ENCODE measurements at regions not wholly inside any gene's neighbourhood (a gene's known extent, or its start where the extent isn't known, plus 50 kb on each side); places are given as distances from the start of the nearest gene placed in this dataset.
"Not testable (repeated sequence)": the region's sequence is repeated elsewhere in the genome, so short reads cannot be mapped to it uniquely, and the experiment has no call there.

DNA sequence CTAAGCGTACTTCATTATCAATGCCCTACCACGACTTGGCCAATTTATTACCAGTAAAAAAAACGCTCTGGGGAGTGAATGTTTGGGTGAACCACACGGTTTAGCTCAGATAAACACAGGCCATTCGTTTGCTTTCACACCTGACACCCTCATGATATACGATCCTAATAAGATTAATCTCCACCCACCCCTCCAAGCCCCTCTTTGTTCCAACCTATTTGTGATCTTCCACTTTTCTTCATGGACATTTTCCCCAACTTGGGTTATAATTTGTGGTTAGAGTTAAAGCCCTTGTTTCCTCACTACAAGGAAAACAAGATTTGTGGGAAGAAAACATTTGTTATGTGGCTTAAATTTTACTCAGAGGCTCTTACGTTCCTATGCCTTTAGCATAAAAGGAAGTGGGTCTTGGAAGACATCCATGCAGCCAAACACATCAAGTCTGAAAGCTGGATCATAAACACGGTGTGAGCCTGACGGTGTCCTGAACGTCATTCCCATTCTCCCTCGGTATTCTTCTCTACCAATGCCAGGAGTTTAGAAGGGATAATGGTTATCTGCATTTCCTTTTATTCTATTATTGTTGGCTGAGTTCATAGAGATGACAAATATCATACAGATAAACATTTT, 518.9 kb downstream of the NR2F2 start:
- no peak for DNase-seq

DNA sequence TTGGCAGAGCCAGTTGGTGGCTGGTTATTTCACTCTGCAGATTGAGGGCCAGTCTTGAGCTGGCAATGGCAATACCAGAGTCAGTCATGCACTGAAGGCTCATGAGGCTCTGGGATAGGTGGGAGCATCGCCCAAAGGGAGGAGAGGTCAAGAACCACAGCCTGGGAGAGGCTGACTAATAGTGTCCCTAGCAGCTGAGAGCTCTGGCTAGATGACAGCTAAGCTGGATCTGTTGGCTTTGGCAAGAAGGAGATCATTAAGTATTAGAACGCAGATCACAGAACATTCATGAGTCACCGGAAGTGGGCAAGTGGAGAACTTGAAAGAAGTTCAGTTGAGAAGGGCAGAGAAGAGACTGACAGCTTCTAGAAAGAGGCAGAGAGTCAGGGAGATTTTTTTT, 521.1 kb downstream of the NR2F2 start:
- no peak for DNase-seq

DNA sequence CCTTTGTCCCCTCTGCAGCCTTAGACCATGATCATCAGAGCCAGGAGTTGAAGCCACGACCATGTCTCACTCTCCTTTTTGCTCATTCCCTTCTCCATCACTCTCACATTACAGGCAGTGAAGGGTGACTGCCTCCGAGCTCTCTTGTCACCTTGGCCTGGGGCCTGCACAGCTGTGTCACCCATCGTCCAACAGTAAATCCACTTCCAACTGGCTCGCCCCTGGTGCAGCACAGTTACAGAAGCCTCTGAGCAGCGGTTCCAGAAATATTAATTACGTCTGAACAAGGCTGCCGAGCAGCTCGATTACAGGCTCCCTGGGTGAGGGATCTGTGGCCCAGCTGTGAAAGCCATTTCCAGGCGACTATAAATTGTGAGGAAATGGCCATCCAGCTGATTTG, 528.2 kb downstream of the NR2F2 start:
- DNase-seq, result no peak

DNA sequence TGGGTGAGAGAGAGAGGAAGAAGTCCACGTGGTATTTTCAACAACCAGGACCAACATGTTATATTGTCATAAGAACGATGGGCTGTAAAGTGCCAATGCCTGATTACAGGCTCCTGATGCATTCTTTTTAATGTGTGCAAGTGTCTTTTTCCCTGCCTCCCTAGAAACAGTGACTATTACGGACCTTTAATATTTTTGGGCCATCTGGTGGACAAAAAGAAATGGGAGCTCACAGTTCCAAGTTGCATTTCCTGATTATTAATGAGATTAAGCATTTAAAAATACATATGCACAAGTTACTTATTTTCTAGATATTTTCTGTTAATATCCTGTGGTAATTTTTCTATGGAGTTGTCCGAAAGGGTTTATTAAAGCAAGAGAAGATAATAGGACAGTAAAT, 530.2 kb downstream of the NR2F2 start:
- DNase-seq, result no peak

DNA sequence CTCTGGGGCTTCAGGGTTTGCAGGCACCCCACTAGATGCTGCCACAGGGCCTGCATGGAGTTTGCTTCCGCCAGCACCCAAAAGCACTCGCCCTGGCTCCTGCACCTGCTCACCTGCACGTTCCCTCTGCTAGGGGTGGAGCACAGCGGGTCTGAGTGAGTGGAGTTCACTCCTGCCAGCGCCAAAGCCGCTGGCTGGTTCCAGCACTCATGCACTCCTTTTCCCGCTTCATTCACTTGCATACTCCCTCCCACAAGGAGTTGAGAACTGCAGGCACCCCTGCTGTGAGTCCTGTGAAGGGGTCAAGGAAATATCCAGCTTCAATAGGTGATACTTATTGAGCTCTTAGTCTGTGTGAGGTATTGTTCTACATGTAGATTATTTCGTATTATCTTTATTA, 537.5 kb downstream of the NR2F2 start:
- DNase-seq, result no peak

DNA sequence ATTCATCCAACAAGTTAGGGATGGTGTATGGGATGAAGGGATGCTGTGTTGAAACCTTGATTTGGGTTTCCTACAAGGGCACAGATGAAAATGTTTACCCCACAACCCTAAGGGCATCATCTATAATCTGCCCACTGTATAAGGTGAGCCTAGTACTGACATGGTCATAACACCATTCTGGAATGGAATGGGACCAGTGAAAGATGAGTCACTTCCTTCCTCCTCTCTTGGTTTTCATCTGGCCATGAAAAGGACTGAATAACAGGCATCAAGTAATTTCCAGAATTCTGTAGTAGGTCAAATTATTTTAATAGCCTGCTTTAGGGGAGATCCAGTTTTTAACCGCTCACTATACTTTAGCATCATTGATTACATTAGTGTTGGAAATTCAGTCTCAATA, 538.6 kb downstream of the NR2F2 start:
- no peak for DNase-seq

DNA sequence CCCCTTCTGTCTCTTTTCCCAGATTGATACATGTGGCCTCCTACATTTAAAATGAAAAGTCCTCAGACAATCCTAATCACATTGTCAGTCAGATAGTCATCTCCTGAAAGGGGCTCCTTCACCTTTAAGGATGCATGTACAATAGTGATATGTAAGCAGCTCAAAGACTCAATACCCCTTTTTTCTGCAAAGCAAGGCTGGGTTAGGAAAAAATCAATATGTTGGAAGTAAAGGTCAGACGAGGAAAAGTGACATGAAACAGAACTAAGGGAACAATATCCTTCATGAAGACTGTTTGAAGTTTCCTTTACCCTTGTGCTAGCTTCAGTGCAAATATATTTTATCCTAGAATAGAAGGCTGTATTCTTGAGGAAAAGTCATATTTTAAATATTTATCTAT, 539.3 kb downstream of the NR2F2 start:
- DNase-seq, result no peak

DNA sequence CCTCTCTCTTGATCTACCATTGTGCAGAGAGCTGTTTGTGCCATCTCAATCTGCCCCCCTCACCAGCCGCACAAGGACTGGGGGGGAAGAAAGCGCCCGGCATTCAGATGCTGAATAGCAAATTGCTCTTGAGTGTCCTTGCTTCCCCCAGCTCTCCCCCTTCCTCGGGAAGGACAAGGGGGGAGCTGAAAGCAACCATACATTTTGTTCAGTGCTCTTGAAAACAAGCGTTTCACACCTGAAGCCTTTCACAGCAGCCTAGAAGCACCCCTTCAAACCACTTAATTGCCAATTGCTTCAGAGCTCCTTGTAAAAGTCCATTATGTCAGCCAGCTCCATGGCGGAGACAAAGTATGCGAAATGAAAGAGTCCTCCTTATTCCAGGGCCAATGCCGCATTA, 540.1 kb downstream of the NR2F2 start:
- DNase-seq, result no peak

DNA sequence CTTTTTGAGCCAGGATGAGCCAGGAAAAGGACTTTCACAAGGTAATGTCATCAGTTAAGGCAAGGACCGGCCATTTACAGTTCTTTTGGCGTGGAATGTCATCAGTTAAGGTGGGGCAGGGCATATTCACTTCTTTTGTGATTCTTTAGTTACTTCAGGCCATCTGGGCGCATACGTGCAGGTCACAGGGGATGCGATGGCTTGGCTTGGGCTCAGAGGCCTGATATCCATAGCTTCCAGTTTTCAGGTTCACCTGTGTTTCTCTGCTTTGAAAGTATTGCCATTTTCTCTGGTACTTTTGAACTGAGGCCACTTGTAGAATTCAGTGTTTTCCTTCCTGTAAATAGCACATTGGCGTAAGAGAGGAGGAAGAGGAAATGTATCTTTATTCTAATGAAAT, 546.9 kb downstream of the NR2F2 start:
- DNase-seq, result not testable (repeated sequence)

DNA sequence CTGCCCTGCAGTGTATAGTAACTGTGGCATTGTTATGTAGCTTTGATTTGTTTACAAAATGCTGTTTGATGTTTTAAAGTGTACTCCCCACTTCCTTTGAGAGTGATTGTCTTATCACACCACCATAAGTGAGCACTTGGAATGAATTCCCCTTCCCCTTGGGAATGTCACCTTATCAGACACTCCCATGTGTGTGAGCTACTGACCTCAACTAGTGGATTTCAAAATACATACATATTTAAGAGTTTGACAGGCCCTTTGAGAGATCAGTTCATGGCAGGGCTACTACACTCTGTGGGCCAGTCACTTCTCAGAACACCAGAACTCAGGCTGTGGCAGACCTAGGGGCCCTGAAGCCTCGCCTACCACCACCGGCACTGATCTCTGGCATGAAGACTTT, 547.6 kb downstream of the NR2F2 start:
- no peak for DNase-seq

DNA sequence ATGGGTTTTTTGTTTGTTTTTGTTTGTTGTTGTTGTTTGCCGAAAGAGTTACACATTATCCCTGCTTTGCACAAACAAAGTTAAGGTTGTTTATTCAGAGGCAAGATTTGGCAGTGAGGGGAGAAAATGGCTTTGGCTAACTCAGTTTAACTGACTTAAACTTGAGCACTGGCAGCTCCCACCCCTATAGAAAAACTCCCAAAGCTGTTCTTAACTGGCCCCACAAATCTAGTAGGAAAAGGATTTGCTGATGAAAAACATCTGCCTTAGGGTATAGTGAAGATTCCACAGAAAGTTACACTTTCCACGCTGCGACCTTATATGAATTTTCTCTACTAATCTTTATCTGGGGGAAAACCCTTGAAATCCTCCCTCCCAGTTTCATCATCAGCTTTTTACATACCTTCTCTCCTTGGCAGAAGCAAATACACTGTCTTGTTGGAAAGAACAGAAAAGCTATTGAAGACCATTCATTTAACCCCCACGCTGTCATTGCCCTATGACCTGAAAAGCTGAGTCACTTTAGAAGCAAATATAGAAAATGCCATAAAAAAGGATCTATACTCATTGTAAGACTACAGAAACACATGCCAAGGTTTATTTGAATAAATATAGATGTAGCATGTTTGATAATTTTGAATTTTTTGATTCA, 551.7 kb downstream of the NR2F2 start:
- DNase-seq, result no peak

DNA sequence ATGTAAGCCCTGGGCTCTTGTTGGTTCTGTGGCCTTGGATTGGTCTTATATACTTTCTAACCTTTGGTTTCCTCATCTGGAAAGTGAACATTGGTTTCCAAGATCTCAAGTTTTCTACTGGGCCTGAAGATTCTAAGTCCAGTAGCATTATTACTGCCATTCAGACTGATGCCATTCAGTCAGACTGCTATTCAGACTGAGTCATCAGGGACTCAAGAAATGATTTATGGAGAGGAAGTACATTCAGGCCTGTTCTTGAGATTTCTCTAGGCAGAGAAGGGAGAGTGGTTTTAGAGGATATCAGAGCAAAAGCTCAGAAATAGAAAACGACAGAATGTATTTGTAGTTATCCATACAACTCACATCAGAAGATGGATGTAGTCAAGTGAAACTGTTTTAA, 557.2 kb downstream of the NR2F2 start:
- DNase-seq, result no peak

DNA sequence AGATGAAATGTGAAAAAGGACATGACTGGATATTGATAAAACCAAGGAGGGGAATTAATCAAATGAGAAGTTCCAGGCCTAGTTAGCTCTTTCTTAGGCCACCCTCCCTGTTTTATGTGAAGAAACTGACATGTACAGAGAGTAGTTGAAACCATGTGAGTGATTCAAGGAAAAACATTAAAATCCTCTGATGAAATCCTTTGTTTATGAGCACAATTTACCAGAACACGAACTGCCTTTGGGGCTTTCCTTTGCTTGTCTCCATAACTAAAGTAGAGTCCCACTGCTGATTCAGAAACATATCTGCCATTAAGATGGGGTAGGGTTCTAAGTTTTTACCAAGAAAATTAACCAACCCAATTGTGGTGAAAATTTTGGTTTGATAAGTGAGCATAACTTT, 558.3 kb downstream of the NR2F2 start:
- DNase-seq, result no peak

DNA sequence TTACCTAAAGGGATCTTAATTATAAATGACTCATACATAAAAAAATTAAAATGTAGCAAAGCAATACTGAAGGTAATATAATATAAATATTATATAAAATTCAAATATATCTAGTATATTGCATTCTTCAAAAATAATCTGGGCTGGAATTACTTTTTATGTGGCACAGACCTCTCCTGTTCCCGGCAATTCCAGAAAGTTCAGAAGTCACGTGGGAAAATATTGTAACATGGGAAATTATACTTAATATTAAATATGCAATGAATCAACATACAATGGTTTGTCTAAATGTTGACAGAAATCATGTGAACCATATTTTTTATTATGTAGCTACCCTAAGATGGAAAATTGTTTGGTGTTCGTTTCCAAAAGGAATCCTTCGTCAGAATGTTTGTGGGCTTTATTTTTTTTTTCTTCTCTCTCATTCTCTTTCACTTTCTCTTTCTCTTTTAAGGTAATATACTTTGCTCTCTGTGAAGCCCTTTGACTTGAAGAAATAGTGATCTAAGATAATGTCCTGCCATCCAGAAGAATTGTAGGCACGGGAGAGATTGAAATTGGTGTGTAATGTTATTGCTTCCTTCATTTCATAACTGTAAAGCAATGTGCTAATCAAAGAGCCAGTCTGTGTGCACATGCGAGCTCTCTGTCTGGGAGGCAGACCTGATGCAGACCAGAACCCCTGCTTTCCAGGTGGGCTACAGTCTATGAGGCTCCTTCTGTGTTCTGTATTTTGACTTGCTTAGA, 559.4 kb downstream of the NR2F2 start:
- no peak for DNase-seq

DNA sequence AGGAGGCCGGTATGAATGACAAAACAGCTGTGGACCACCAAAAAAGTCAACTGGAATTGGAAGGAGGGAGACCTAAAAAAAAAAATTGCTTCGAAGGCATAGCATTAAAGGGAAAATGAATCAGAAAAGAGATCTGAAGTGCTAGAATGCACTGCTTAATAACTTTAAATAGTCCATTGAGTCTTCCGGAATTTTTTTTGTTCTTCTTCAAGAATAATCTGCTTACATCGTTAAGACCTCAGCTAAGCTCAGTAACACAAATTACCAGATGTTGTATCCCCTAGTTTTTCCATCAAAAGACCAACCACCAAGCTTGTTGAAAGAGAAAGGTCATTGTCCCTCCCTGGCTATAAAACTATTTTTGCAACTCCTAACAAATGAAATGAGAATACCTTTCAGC, 560.5 kb downstream of the NR2F2 start:
- no peak for DNase-seq

DNA sequence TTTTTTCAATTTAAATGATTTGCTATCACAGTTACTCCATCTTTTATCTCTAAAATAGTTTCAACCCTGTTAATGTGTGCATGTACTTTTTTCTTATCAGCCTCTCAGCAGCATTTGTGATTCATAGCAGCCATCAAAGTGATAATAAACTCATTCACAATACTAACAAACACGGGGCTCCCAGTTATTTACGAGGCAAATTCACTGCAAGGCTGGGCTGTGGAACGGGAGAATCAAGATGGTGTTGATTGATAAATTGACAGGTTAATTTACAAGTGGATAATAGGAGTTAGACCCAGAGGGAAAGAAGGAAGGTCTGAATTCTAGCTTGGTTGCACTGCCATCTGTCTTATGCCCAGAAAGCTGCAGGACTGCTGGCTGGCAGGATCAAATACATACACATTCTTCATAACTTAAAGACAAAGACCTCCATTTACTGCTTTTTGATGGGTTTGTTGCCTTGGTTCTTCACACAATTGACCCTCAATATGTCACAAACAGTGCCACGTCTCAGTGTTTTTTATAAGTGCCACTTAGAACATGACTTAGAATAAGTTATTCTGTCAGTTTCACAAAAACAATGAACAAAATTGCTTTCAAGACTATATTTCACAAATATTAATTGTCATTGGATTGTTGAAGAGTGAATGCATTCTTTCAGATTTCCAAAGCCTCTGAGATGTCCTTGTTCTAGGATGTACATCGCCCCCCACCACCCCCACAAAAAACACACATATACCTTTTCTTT, 562.8 kb downstream of the NR2F2 start:
- no peak for DNase-seq

DNA sequence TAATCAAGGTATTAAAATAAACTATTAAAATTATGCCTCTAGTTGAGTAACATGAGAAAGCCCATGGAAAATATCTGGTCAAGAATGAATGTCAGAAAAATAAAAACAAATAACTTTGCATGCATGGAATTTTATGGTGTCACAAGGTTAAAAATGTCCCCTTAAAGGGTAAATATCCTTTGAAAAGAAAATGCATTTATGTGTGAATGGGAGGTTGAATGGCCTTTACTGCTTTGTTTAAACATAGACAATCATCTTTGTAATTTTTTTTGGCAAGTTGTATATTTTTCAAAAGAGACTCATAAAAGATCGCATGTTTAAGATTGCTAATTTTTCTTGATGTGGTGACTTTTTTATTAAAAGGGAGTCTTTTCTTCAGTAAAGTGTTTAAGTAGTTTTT, 564.2 kb downstream of the NR2F2 start:
- no peak for DNase-seq

DNA sequence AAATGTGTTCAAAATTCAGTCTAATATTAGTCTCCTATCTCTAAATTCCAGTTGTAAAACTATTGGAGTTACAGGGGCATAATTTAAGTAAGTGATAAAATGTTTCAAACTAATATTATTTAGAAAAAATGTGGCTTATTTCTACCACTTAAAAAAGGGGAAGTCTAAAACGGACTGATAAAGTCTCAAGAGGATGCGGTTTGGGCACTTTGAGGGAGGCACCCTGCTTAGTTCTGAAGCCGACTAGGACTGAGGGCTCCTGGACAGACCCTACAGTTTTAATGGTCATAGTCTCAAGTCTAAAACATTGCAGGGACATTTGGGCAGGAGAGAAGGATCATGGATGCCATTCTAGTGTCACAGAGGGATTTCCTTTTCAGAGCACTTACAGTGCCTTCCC, 566.3 kb downstream of the NR2F2 start:
- no peak for DNase-seq

DNA sequence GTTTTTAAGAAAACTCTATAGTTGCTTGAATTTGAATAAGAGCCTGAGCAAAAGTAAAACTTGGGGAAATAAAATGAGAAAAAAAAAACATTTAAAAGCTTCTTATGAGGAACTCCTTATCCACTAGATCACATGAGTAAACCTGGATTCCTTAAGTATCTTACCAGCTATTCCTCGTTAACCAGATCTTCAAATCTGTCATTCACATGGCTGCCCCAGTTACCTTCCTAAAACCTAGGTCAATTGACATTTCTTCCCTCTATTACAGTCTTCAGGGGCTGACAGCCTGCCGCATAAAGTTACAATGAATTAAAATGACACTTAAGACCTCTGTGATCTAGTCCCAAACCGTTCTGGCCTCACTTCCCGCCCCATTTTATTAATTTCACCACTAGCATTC, 583.6 kb downstream of the NR2F2 start:
- DNase-seq, result no peak

DNA sequence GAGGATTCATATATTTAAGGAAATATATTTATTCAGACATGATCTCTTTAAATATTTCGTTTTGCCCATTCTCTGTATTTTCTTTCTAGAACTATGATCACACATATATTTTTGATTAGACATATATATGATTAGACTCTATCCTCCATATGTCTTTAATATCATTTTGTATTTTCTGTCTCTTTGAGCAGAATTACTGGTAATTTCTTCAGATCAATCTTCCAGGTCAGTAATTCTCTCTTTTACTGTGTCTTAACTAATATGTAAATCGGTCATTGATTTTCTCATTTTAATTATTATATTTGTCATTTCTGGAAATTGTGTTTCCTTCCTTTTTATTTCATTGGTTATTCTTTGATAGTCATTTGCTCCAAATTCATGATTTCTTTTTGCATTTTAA, 586.2 kb downstream of the NR2F2 start:
- no peak for DNase-seq

DNA sequence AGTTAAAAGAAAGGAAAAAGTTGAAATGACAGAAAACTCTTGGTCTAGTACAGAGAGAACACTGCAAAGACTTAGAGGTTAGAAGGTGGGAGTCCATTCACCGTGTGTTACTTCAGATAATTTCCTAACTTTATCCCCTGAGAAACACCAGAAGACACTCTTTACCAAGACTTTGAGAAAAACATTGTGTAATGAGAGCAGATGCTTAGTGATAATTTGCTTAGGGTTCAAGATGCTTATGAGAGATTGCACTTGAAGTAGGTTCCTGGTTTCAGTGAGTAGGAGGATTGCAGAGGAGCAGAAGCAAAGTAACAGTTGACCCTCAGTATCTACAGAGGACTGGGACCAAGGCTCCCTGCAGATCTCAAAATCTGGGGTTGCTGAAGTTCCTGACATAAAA, 594.1 kb downstream of the NR2F2 start:
- no peak for DNase-seq

DNA sequence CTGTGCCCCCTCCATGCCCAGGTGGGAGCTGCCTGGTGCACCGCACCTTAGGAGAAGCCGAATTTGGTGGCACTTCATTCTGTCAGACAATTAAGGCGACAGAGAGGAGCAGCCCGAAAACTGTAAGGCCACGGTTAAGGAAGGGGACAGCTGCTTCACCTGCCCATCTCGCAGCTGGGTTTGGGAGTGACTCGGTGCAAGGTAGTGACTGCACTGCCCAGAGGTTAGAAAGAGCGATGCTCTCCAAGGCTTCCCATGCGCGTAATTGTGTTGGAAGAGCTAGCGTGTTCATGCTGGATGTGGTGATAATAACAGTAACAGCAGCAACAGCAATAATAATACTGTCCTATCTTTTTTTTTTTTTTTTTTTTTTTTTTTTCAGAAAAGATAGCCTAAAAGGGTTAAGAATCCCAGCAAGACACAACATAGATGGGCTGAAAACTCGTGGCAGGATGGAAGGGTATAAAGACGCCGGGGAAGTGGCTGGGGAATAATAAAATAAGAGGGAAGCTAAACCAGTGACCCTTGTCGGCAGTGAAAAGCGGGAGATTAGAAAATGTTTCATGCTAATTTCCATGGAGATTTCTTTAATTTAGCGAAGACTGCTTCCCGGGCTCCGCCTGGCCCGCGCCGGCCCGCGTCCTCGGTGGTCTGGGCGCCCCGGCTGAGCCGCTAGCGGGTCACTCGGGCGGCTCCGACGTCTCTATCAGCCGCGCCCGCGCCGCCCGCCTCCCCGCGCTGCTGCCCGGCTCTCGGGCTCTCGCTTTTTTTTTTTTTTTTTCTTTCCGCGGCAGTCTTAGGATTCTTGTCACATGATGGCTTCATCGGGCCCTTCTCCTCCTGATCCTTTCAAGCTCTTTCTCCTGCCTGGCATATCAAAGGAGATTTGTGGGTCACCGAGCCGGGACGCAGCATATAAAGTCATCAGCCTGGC, 617.1 kb downstream of the NR2F2 start:
- no peak for DNase-seq

DNA sequence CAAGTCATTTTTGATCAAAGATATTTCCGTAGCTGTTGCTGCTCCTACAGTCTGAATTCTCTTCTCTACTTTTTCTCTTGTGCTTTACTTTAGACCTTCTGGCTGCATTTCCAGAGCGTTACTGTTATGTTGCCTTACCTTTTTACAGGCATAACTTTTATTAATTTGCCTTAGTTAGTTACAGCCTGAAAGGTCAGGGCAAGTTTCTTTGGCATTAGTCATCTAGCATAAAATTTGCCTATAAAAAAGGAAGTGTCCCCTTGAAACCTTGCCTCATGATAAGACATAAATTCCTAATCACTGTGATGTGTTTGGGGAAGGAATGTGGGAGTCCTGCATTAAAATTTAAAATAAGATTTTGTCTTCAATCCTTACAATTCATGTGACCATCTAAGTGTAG, 618.5 kb downstream of the NR2F2 start:
- no peak for DNase-seq
